ENCODE measurements at regions not wholly inside any gene's neighbourhood (a gene's known extent, or its start where the extent isn't known, plus 50 kb on each side); places are given as distances from the start of the nearest gene placed in this dataset.

- Histone ChIP-seq H3K36me3 (ENCODE audit: control insufficient read depth in 2 of 3, insufficient read depth in 3 of 3, low read length in 3 of 3) (no peaks in the 10 kb centered on the region), H3K9ac (ENCODE audit: low read length in 3 of 3) (no peak overlapping the region), H3K27ac (ENCODE audit: low read depth in 2 of 2, low read length in 2 of 2) (no peak overlapping the region), H3K27me3 (ENCODE audit: control insufficient read depth, insufficient read depth, low read length) (no peaks in the 10 kb centered on the region), H3K9me3 (ENCODE audit: control insufficient read depth in 2 of 3, insufficient read depth in 1 of 3, low read length in 3 of 3) (no peaks in the 10 kb centered on the region), H3K4me3 (ENCODE audit: low read length in 3 of 3) (no peak overlapping the region), H3K4me1 (ENCODE audit: control insufficient read depth in 2 of 3, insufficient read depth in 2 of 3, low read depth in 1 of 3, low read length in 3 of 3) (no peaks in the 10 kb centered on the region)
- DNase-seq, result peak in 3 of 5 donors; percentile 15 to 83 (median 52)
- no peak for TF ChIP-seq CTCF (IDR thresholded peaks at IDR 0.05; ENCODE audit: borderline replicate concordance, extremely low read depth, insufficient read depth)
- no peak for FAIRE-seq
- intact Hi-C loops (cut with DNase I), result no loop called here
Observed at GRCh38 chr7:121516821-121517220, 120.7 kb upstream of the FAM3C start.

GRCh38 chr7:121515630-121516401 is 119.7 kb upstream of the FAM3C start:
- DNase-seq, result no peak
- Histone ChIP-seq H3K4me3 (ENCODE audit: low read length in 3 of 3) (no peak overlapping the region), H3K27me3 (ENCODE audit: control insufficient read depth, insufficient read depth, low read length) (no peaks in the 10 kb centered on the region), H3K4me1 (ENCODE audit: control insufficient read depth in 2 of 3, insufficient read depth in 2 of 3, low read depth in 1 of 3, low read length in 3 of 3) (no peaks in the 10 kb centered on the region), H3K9ac (ENCODE audit: low read length in 3 of 3) (no peak overlapping the region), H3K9me3 (ENCODE audit: control insufficient read depth in 2 of 3, insufficient read depth in 1 of 3, low read length in 3 of 3) (peaks cover 0 to 6% (median 0%) of the 10 kb centered on the region in 3 donors), H3K27ac (ENCODE audit: low read depth in 2 of 2, low read length in 2 of 2) (no peak overlapping the region), H3K36me3 (ENCODE audit: control insufficient read depth in 2 of 3, insufficient read depth in 3 of 3, low read length in 3 of 3) (no peaks in the 10 kb centered on the region)
- no peak for TF ChIP-seq CTCF (IDR thresholded peaks at IDR 0.05; ENCODE audit: borderline replicate concordance, extremely low read depth, insufficient read depth)
- FAIRE-seq, result no peak
- intact Hi-C loops (cut with DNase I), result no loop called here

GRCh38 chr7:121515229-121515628 is 119.1 kb upstream of the FAM3C start:
- Histone ChIP-seq H3K36me3 (ENCODE audit: control insufficient read depth in 2 of 3, insufficient read depth in 3 of 3, low read length in 3 of 3) (no peaks in the 10 kb centered on the region), H3K27ac (ENCODE audit: low read depth in 2 of 2, low read length in 2 of 2) (no peak overlapping the region), H3K27me3 (ENCODE audit: control insufficient read depth, insufficient read depth, low read length) (no peaks in the 10 kb centered on the region), H3K4me3 (ENCODE audit: low read length in 3 of 3) (no peak overlapping the region), H3K9ac (ENCODE audit: low read length in 3 of 3) (no peak overlapping the region), H3K4me1 (ENCODE audit: control insufficient read depth in 2 of 3, insufficient read depth in 2 of 3, low read depth in 1 of 3, low read length in 3 of 3) (no peaks in the 10 kb centered on the region), H3K9me3 (ENCODE audit: control insufficient read depth in 2 of 3, insufficient read depth in 1 of 3, low read length in 3 of 3) (peaks cover 0 to 12% (median 0%) of the 10 kb centered on the region in 3 donors)
- FAIRE-seq (no peak), DNase-seq (no peak)
- no peak for TF ChIP-seq CTCF (IDR thresholded peaks at IDR 0.05; ENCODE audit: borderline replicate concordance, extremely low read depth, insufficient read depth)
- intact Hi-C loops (cut with DNase I), result no loop called here
